Mesothelial cell of epicardium (in vitro differentiated cells): ENCODE measurements at regions not wholly inside any gene's neighbourhood (a gene's known extent, or its start where the extent isn't known, plus 50 kb on each side); places are given as distances from the start of the nearest gene placed in this dataset.

Source experiments
- DNase-seq, 2 experiments: peaks; one replicate each; pipeline ENCODE4 v3.0.0; 2021; ENCODE audit warnings: low spot score in 2 of 2; ENCODE audit not compliant: unreplicated experiment in 2 of 2
- H3K27ac Mint-ChIP-seq: 2 replicates; pipeline ENCODE4 v1.8.0; 2021; ENCODE audit warnings: mixed read lengths
- H3K27me3 Mint-ChIP-seq: 2 replicates; pipeline ENCODE4 v1.8.0; 2021; ENCODE audit warnings: low read depth, mixed read lengths
- H3K36me3 Mint-ChIP-seq: 2 replicates; pipeline ENCODE4 v1.8.0; 2021; ENCODE audit warnings: mixed read lengths
- H3K4me1 Mint-ChIP-seq: 2 replicates; pipeline ENCODE4 v1.8.0; 2021; ENCODE audit warnings: mixed read lengths
- H3K4me3 Mint-ChIP-seq: 2 replicates; pipeline ENCODE4 v1.8.0; 2021; ENCODE audit warnings: mild to moderate bottlenecking, moderate library complexity, mixed read lengths
- H3K9me3 Mint-ChIP-seq: 2 replicates; pipeline ENCODE4 v1.8.0; 2021; ENCODE audit warnings: mixed read lengths
- TF ChIP-seq, protein P1 (sequence below): fragments of 200-600 bp; sonication (generic); IDR thresholded peaks from one replicate; pipeline ENCODE4 v1.5.0; 2021; ENCODE audit warnings: antibody characterized with exemption; ENCODE audit not compliant: unreplicated experiment

DNA sequence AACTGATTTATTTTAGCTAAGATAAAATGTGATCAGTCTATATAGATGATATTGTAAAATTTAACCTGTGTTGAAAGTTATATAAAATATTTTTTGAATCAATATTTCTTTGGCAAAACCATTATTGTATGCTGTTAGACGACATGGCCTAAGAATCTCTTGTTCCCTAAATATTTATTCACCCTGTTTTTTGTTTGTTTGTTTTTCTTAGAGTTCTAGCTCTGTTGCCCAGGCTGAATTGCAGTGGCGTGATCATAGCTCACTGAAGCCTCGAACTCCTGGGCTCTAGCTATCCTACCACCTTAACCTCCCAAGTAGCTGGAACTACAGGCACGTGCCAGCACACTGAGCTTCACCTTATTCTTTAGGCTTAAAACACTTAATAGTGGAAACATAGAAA lies 410.7 kb downstream of the ARL4A start:
- H3K4me1 Mint-ChIP-seq, result peaks cover 8% of the 10 kb centered on the region
- DNase-seq, result no peak
- H3K36me3 Mint-ChIP-seq, result no peaks in the 10 kb centered on the region
- no peak overlapping the region for H3K27ac Mint-ChIP-seq
- TF ChIP-seq, protein P1, sequence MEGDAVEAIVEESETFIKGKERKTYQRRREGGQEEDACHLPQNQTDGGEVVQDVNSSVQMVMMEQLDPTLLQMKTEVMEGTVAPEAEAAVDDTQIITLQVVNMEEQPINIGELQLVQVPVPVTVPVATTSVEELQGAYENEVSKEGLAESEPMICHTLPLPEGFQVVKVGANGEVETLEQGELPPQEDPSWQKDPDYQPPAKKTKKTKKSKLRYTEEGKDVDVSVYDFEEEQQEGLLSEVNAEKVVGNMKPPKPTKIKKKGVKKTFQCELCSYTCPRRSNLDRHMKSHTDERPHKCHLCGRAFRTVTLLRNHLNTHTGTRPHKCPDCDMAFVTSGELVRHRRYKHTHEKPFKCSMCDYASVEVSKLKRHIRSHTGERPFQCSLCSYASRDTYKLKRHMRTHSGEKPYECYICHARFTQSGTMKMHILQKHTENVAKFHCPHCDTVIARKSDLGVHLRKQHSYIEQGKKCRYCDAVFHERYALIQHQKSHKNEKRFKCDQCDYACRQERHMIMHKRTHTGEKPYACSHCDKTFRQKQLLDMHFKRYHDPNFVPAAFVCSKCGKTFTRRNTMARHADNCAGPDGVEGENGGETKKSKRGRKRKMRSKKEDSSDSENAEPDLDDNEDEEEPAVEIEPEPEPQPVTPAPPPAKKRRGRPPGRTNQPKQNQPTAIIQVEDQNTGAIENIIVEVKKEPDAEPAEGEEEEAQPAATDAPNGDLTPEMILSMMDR, result no peak
- H3K27me3 Mint-ChIP-seq, result no peaks in the 10 kb centered on the region
- H3K4me3 Mint-ChIP-seq, result no peak overlapping the region
- H3K9me3 Mint-ChIP-seq, result no peaks in the 10 kb centered on the region

DNA sequence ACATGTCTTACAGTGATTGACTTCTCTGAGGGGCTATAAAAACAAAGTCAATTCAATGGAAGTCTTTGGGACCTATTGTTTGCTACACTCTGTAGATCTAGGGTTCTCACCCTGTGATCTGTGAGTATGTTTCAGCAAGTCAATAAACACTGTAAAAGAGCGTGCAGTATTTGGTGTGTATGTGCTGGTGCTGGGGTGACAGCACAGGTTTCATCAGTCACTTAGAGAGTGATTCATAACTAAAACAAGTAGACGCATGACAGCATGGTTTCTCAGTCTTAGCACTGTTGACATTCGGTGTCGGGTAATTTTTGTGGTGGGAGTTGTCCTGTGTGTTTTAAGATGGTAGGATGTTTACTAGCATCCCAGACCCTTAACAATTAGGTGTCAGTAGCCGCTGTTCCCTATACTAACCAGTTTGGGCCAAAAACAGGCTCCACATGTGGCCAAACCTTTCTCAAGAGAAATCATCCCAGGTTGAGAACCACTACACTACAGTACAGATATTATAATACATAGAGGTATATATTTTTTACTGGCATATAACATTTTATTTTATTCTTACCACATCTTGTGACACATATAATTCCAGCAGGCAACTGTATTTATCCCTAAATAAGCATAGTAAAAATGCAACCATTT lies 411.8 kb downstream of the ARL4A start:
- peaks cover 3% of the 10 kb centered on the region for H3K9me3 Mint-ChIP-seq
- no peaks in the 10 kb centered on the region for H3K27me3 Mint-ChIP-seq
- no peak overlapping the region for H3K4me3 Mint-ChIP-seq
- TF ChIP-seq, protein P1, result no peak
- H3K36me3 Mint-ChIP-seq, result peaks cover 2% of the 10 kb centered on the region
- peaks cover 5% of the 10 kb centered on the region for H3K4me1 Mint-ChIP-seq
- no peak for DNase-seq
- no peak overlapping the region for H3K27ac Mint-ChIP-seq

DNA sequence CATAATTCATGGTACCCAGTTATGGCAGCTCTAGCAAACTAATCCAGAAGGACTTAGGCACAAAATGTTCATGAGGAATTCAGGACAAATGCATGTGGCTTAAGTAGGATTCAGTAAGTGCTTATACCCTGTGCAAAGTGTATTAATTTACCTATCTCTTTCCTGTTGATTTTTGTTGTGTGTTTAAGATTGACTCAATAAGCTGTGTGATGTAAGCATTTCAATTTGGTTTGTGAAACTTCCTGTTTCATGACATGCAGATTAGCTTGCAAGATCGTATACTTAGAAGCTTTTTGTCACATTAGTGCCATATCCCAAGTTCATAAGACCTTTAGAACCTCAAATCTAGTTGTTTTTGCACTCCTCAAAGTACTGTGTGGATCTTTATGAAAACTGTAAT lies 416.7 kb downstream of the ARL4A start:
- Mint-ChIP-seq H3K36me3 (peaks cover 2% of the 10 kb centered on the region), H3K4me3 (no peak overlapping the region), H3K9me3 (peaks cover 7% of the 10 kb centered on the region), H3K27ac (no peak overlapping the region), H3K4me1 (peaks cover 2% of the 10 kb centered on the region), H3K27me3 (no peaks in the 10 kb centered on the region)
- TF ChIP-seq, protein P1, result no peak
- DNase-seq, result no peak

DNA sequence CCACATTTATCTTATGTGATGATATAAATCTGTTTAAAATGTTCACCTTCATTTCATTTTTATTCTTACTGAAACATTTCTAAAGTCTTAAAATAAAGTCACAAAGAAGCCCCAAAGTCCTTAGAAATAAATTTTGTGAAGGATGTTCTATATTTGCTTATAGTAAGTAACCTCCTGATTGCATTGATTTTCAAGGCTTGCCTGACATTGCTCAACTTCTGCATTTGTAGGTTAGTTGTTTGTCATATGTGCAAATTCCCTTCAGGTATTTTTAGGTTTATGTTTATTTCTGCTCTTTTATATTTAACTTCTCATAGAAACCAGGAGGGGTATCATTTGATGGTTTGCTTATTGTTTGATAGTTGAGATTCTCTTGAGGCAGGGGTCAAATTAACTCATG lies 417.8 kb downstream of the ARL4A start:
- H3K27me3 Mint-ChIP-seq, result no peaks in the 10 kb centered on the region
- no peak overlapping the region for H3K4me3 Mint-ChIP-seq
- peaks cover 7% of the 10 kb centered on the region for H3K9me3 Mint-ChIP-seq
- no peak overlapping the region for H3K27ac Mint-ChIP-seq
- H3K36me3 Mint-ChIP-seq, result peaks cover 2% of the 10 kb centered on the region
- peaks cover 2% of the 10 kb centered on the region for H3K4me1 Mint-ChIP-seq
- no peak for DNase-seq
- TF ChIP-seq, protein P1, result no peak

DNA sequence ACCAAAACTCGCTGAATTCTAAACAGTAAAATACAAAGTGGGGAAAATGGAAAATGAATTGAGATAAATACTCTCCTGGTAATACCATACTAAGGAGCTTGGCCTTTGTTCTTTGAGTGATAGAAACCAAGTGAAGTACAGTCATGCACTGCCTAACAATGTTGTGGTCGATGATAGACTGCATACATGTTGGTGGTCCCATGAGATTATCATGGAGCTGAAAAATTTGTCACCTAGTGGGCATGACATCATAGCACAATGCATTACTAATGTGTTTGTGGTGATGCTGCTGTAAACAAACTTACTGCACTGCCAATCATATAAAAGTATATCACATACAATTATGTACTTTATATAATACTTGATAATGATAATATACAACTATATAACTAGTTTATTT lies 419.1 kb downstream of the ARL4A start:
- Mint-ChIP-seq H3K36me3 (peaks cover 2% of the 10 kb centered on the region), H3K4me1 (peaks cover 2% of the 10 kb centered on the region), H3K4me3 (no peak overlapping the region), H3K27me3 (no peaks in the 10 kb centered on the region), H3K9me3 (peaks cover 7% of the 10 kb centered on the region), H3K27ac (no peak overlapping the region)
- DNase-seq, result no peak
- TF ChIP-seq, protein P1, result no peak

DNA sequence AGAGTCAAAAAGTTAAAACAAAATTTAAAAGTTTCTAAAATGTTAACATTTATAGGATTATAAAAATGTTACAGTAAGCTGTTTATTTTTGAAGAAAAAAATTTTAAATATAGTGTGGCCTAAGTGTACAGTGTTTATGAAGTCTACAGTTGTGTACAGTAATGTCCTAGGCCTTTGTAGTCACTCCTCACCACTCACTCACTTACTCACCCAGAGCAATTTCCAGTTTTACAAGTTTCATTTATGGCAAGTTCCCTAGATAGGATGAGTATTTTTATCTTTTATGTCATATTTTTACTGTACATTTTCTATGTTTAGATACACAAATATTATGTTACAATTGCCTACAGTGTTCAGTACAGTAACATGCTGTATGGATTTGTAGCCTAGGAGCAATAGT lies 419.9 kb downstream of the ARL4A start:
- TF ChIP-seq, protein P1, result no peak
- Mint-ChIP-seq H3K36me3 (peaks cover 2% of the 10 kb centered on the region), H3K9me3 (peaks cover 7% of the 10 kb centered on the region), H3K27ac (no peak overlapping the region), H3K27me3 (no peaks in the 10 kb centered on the region), H3K4me3 (no peak overlapping the region), H3K4me1 (peaks cover 2% of the 10 kb centered on the region)
- DNase-seq, result no peak
